ENCODE measurements at regions not wholly inside any gene's neighbourhood (a gene's known extent, or its start where the extent isn't known, plus 50 kb on each side); places are given as distances from the start of the nearest gene placed in this dataset.

GRCh38 chr21:9755611-9756010 lies 765.8 kb upstream of the TPTE start:
- in situ Hi-C loops (cut with MboI) = no loop called here
- Histone ChIP-seq H3K79me2 (ENCODE audit: control insufficient read depth, insufficient read depth, low read length) (no peaks in the 10 kb centered on the region), H3K9me1 (ENCODE audit: control insufficient read depth, insufficient read depth, low read length) (no peaks in the 10 kb centered on the region), H4K20me1 (replicated peaks; ENCODE audit: control insufficient read depth, insufficient read depth, low read length) (no peaks in the 10 kb centered on the region), H2AFZ (ENCODE audit: low read depth, low read length) (no peak overlapping the region), H3K9me3 (replicated peaks; ENCODE audit: control insufficient read depth, insufficient read depth, low read depth, low read length) (no peaks in the 10 kb centered on the region), H3K4me2 (ENCODE audit: insufficient read depth, low read length) (no peak overlapping the region), H3K4me1 (replicated peaks in 1 of 2; ENCODE audit: control insufficient read depth in 2 of 2, insufficient read depth in 2 of 2, low read length in 2 of 2) (no peaks in the 10 kb centered on the region), H3K27me3 (ENCODE audit: control insufficient read depth in 2 of 2, insufficient read depth in 2 of 2, low read length in 2 of 2) (peaks cover 3 to 9% of the 10 kb centered on the region in 2 experiments; a peak in 3 of 5 replicates), H3K27ac (ENCODE audit: extremely low read depth, low read depth, low read length) (no peak overlapping the region), H3K9ac (ENCODE audit: insufficient read depth in 1 of 2, low read depth in 2 of 2, low read length in 2 of 2) (no peak overlapping the region), H3K4me3 (no peak overlapping the region), H3K36me3 (ENCODE audit: control insufficient read depth, insufficient read depth, low read length) (no peaks in the 10 kb centered on the region)
- intact Hi-C loops (cut with micrococcal nuclease) = no loop called here
- TF ChIP-seq JUN (IDR thresholded peaks at IDR 0.05; ENCODE audit: borderline replicate concordance, low read depth, low read length) (no peak), JUN (CRISPR knock-in tag; IDR thresholded peaks at IDR 0.05; ENCODE audit: borderline replicate concordance) (no peak), PRMT5 (CRISPR knock-in tag; IDR thresholded peaks at IDR 0.05) (no peak), ZNF561 (CRISPR knock-in tag; conservative IDR thresholded peaks at IDR 0.05) (no peak), WHSC1 (IDR thresholded peaks at IDR 0.05; ENCODE audit: low read length) (no peak), LCOR (CRISPR knock-in tag; IDR thresholded peaks at IDR 0.05) (no peak), ZBTB43 (CRISPR knock-in tag; IDR thresholded peaks at IDR 0.05) (no peak), CHCHD3 (CRISPR knock-in tag; IDR thresholded peaks at IDR 0.05) (no peak), EP300 (IDR thresholded peaks at IDR 0.05; ENCODE audit: low read length) (no peak), ZNF277 (CRISPR knock-in tag; IDR thresholded peaks at IDR 0.05; ENCODE audit: borderline replicate concordance) (no peak), KLF16 (IDR thresholded peaks at IDR 0.05) (no peak), SRSF1 (IDR thresholded peaks at IDR 0.05; ENCODE audit: low read depth, low read length) (no peak), ZNF583 (CRISPR knock-in tag; IDR thresholded peaks at IDR 0.05) (no peak), CTBP1 (IDR thresholded peaks at IDR 0.05; ENCODE audit: borderline replicate concordance) (no peak)
- TF ChIP-seq, protein P1, sequence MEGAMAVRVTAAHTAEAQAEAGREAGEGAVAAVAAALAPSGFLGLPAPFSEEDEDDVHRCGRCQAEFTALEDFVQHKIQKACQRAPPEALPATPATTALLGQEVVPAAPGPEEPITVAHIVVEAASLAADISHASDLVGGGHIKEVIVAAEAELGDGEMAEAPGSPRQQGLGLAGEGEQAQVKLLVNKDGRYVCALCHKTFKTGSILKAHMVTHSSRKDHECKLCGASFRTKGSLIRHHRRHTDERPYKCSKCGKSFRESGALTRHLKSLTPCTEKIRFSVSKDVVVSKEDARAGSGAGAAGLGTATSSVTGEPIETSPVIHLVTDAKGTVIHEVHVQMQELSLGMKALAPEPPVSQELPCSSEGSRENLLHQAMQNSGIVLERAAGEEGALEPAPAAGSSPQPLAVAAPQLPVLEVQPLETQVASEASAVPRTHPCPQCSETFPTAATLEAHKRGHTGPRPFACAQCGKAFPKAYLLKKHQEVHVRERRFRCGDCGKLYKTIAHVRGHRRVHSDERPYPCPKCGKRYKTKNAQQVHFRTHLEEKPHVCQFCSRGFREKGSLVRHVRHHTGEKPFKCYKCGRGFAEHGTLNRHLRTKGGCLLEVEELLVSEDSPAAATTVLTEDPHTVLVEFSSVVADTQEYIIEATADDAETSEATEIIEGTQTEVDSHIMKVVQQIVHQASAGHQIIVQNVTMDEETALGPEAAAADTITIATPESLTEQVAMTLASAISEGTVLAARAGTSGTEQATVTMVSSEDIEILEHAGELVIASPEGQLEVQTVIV (CRISPR knock-in tag; IDR thresholded peaks at IDR 0.05; ENCODE audit: borderline replicate concordance) = no peak
- CTCF ChIA-PET (ENCODE audit: low intra/inter-chr PET ratio) = no interaction called here
- BruUV-seq (replicated peaks) = no TSS peak
- no peak for ATAC-seq
- WGBS (ENCODE audit: insufficient coverage, low coverage, missing lambda C conversion rate) = 0% methylated on average over 6 of the region's 7 CpGs
- POLR2A ChIA-PET = no interaction called here
- DNase-seq (ENCODE audit: extremely low read depth in 1 of 4, low spot score in 3 of 4) = no peak
- FAIRE-seq = no peak
